ENCODE measurements at regions not wholly inside any gene's neighbourhood (a gene's known extent, or its start where the extent isn't known, plus 50 kb on each side); places are given as distances from the start of the nearest gene placed in this dataset.
"Not testable (repeated sequence)": the region's sequence is repeated elsewhere in the genome, so short reads cannot be mapped to it uniquely, and the experiment has no call there.

DNA sequence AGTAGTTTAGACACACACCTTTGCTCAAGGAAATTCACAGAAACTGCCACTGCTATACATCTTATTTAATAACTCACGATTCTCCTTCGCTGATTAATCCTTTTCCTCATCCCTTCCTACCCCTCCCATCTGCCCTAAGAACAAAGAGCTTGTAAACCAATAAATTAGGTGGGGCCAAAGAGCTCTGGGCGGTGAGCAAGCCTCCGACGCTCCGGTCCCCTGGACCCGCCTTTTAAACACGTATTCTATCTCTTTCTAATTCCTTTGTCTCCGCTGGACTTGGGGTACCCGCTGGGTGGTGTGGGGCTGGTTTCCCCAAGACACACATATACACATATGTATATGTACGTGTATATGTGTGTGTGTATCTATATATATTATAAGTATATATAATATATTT, 803.2 kb upstream of the CA10 start:
- not testable (repeated sequence) for TF ChIP-seq POLR2A (IDR thresholded peaks at IDR 0.05; ENCODE audit: low read depth, low read length); RFX5 (IDR thresholded peaks at IDR 0.05; ENCODE audit: low read depth, low read length); CEBPB (IDR thresholded peaks at IDR 0.05; ENCODE audit: low read depth, low read length); MAFK (IDR thresholded peaks at IDR 0.05; ENCODE audit: low read depth, low read length); MXI1 (IDR thresholded peaks at IDR 0.05; ENCODE audit: borderline replicate concordance, low read depth, low read length)
- TF ChIP-seq, protein P1, sequence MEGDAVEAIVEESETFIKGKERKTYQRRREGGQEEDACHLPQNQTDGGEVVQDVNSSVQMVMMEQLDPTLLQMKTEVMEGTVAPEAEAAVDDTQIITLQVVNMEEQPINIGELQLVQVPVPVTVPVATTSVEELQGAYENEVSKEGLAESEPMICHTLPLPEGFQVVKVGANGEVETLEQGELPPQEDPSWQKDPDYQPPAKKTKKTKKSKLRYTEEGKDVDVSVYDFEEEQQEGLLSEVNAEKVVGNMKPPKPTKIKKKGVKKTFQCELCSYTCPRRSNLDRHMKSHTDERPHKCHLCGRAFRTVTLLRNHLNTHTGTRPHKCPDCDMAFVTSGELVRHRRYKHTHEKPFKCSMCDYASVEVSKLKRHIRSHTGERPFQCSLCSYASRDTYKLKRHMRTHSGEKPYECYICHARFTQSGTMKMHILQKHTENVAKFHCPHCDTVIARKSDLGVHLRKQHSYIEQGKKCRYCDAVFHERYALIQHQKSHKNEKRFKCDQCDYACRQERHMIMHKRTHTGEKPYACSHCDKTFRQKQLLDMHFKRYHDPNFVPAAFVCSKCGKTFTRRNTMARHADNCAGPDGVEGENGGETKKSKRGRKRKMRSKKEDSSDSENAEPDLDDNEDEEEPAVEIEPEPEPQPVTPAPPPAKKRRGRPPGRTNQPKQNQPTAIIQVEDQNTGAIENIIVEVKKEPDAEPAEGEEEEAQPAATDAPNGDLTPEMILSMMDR (conservative IDR thresholded peaks at IDR 0.05; ENCODE audit: low read depth, low read length) = not testable (repeated sequence)
- TF ChIP-seq, protein P2, sequence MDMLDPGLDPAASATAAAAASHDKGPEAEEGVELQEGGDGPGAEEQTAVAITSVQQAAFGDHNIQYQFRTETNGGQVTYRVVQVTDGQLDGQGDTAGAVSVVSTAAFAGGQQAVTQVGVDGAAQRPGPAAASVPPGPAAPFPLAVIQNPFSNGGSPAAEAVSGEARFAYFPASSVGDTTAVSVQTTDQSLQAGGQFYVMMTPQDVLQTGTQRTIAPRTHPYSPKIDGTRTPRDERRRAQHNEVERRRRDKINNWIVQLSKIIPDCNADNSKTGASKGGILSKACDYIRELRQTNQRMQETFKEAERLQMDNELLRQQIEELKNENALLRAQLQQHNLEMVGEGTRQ (IDR thresholded peaks at IDR 0.05; ENCODE audit: low read depth, low read length) = not testable (repeated sequence)

All from IMR-90 (cell line).